AG09309 (cell line): ENCODE measurements at regions not wholly inside any gene's neighbourhood (a gene's known extent, or its start where the extent isn't known, plus 50 kb on each side); places are given as distances from the start of the nearest gene placed in this dataset.
"Not testable (repeated sequence)": the region's sequence is repeated elsewhere in the genome, so short reads cannot be mapped to it uniquely, and the experiment has no call there.

Experiments
- DNase-seq: peaks from one replicate; pipeline ENCODE4 v3.0.0-alpha.2; 2010; ENCODE audit warnings: low read depth
- H3K4me3 ChIP-seq: 2 replicates; pipeline ENCODE4 v1.5.1; 2011; ENCODE audit warnings: mild to moderate bottlenecking, low read depth, low read length, moderate library complexity; ENCODE audit not compliant: control insufficient read depth
- CTCF ChIP-seq: IDR thresholded peaks from 2 replicates; pipeline ENCODE4 v1.5.1; 2011; ENCODE audit warnings: mild to moderate bottlenecking, low read depth, low read length, inconsistent platforms; ENCODE audit not compliant: insufficient read depth, control insufficient read depth; ENCODE audit errors: missing control alignments

- DNase-seq: no peak
- no peak overlapping the region for H3K4me3 ChIP-seq
- no peak for TF ChIP-seq CTCF
Observed at GRCh38 chr20:29313481-29313880, 1944.0 kb upstream of the DEFB115 start.

GRCh38 chr20:29314294-29314693 lies 1943.2 kb upstream of the DEFB115 start:
- DNase-seq: no peak
- no peak overlapping the region for H3K4me3 ChIP-seq
- TF ChIP-seq CTCF: no peak

- no peak for DNase-seq
- H3K4me3 ChIP-seq: no peak overlapping the region
- TF ChIP-seq CTCF: no peak
Observed at GRCh38 chr20:29318871-29319461, 1938.5 kb upstream of the DEFB115 start.

GRCh38 chr20:29319725-29320124 lies 1937.7 kb upstream of the DEFB115 start:
- H3K4me3 ChIP-seq: no peak overlapping the region
- DNase-seq: no peak
- no peak for TF ChIP-seq CTCF

GRCh38 chr20:29320216-29320949 lies 1937.1 kb upstream of the DEFB115 start:
- DNase-seq, H3K4me3 ChIP-seq: not testable (repeated sequence)

- not testable (repeated sequence) for H3K4me3 ChIP-seq, DNase-seq
Observed at GRCh38 chr20:29323631-29324515, 1933.6 kb upstream of the DEFB115 start.

- H3K4me3 ChIP-seq, DNase-seq: not testable (repeated sequence)
Observed at GRCh38 chr20:29324516-29325303, 1932.8 kb upstream of the DEFB115 start.
